ENCODE measurements at regions not wholly inside any gene's neighbourhood (a gene's known extent, or its start where the extent isn't known, plus 50 kb on each side); places are given as distances from the start of the nearest gene placed in this dataset.

GRCh38 chr13:24106429-24106828 lies 54.1 kb upstream of the SPATA13 start:
- TF ChIP-seq CTCF (conservative IDR thresholded peaks at IDR 0.05; ENCODE audit: low read length) (no peak), EZH2phosphoT487 (IDR thresholded peaks at IDR 0.05; ENCODE audit: borderline replicate concordance) (no peak)

Data from Loucy (cell line).